ENCODE measurements at regions not wholly inside any gene's neighbourhood (a gene's known extent, or its start where the extent isn't known, plus 50 kb on each side); places are given as distances from the start of the nearest gene placed in this dataset.
A peak's percentile ranks its signal among the peaks of the same experiment; 100 is the strongest.
"Not testable (repeated sequence)": the region's sequence is repeated elsewhere in the genome, so short reads cannot be mapped to it uniquely, and the experiment has no call there.

DNA sequence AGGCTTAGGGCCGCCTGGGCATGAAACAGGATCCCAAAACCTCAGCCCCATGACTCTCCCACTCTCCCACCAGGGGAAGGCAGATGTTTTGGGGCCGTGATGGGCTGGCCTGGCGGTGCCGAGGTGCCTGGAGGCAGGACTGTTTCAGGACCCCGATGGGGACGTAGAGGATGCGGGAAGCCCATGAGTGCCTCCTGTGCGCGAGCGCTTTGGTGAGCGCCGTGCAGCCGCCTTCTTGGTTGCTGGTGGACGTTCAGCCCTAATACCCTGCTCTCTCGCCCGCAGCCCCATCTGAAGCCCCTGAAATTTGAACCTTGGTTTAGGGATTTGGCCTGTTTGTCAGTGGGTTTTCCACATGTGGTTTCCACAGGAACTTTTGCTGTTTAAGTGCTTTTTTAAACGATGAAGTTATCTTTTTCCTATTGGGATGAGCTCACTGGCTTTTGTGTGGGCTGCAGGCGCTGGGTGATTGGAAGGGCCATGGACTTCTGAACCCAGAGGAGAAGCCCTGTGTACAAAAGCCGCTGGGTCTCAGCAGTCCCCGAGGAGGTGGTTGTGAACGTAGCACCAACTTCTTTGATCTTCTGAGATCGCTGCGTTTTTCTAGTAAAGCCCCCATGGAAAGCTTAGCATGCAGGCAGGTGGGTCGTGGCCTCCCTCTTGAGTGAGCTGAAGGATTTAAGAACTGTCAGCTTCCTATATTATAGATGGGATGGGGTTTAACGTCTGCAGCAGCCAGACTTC lies 145.7 kb downstream of the NPIPB11 start (continued):
- peak; percentile 22; the same call in 1 of the 2 replicates for TF ChIP-seq ERF (CRISPR knock-in tag; IDR thresholded peaks at IDR 0.05)
- TF ChIP-seq HOXA5 (CRISPR knock-in tag; IDR thresholded peaks at IDR 0.05) = 0 out of 2 replicates have a peak, but pooled peaks have one; percentile 12
- TF ChIP-seq POLR2AphosphoS5 (IDR thresholded peaks at IDR 0.05; ENCODE audit: low read depth, low read length) = peak; percentile 59
- TF ChIP-seq TCF7 (IDR thresholded peaks at IDR 0.05; ENCODE audit: low read depth) = peak; percentile 50; the same call in 1 of the 2 replicates
- TF ChIP-seq MIER3 (CRISPR knock-in tag; IDR thresholded peaks at IDR 0.05; ENCODE audit: borderline replicate concordance) = peak; percentile 14; the same call in 1 of the 2 replicates
- TF ChIP-seq ZFP36L1 (CRISPR knock-in tag; IDR thresholded peaks at IDR 0.05) = 0 out of 2 replicates have a peak, but pooled peaks have one; percentile 20
- TF ChIP-seq ARID2 (CRISPR knock-in tag; IDR thresholded peaks at IDR 0.05; ENCODE audit: borderline replicate concordance) = 0 out of 2 replicates have a peak, but pooled peaks have one; percentile 7
- 0 out of 2 replicates have a peak, but pooled peaks have one; percentile 42 for TF ChIP-seq ZNF232 (CRISPR knock-in tag; IDR thresholded peaks at IDR 0.05; ENCODE audit: borderline replicate concordance)
- TF ChIP-seq, protein P1, sequence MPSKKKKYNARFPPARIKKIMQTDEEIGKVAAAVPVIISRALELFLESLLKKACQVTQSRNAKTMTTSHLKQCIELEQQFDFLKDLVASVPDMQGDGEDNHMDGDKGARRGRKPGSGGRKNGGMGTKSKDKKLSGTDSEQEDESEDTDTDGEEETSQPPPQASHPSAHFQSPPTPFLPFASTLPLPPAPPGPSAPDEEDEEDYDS (CRISPR knock-in tag; IDR thresholded peaks at IDR 0.05) = peak; percentile 83

DNA sequence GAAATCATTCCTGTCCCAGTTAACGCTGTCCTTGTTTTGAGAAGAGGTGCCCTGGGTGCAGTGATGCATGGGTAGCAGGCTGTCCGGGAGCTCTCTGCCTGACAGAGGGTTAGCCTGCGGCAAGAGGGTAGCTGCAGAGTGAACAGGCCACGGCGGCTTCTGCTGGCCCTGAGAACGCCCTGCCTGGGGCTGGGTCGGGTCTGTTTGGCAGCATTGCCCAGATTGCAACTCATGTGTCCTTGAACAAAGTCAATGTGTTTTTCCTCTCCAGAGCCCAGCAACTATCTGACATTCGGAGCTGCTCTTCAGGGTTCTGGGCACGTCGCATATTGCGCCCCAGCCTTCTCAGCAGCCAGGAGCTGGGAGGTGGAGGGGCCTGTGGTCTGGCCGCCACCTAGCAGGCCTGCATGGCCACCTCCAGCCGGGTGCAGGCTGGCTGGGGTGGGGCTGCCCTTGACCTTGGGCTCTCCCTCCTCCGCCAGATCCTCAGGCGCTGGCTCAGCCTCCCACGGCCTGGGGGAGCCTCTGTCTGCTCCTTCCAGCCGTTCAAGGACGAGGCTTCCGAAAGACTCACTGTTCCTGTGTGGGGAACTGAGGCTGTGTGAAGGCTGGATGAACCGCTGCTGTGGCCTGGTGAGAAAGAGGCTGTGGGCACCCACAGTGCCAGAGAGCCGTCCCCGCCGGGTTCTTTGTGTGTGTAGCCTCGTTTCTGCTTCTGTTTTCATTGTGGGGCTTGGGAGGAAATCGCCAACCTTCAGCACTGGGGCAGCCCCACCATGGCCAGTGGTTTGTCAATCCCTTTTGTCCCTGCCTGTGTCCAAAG lies 146.7 kb downstream of the NPIPB11 start:
- POLR2A ChIA-PET; H4K20me1 ChIP-seq (ENCODE audit: insufficient read depth, low read length); DNase-seq (ENCODE audit: low spot score); H3K27me3 ChIP-seq (ENCODE audit: control insufficient read depth in 1 of 2, insufficient read depth in 2 of 2, low read length in 2 of 2); BruUV-seq (replicated peaks); CTCF ChIA-PET (ENCODE audit: low intra/inter-chr PET ratio, low total read pairs); H3K36me3 ChIP-seq (replicated peaks in 1 of 2; ENCODE audit: control insufficient read depth in 1 of 2, insufficient read depth in 2 of 2, low read length in 2 of 2); H2AFZ ChIP-seq (ENCODE audit: low read length); FAIRE-seq; H3K79me2 ChIP-seq (ENCODE audit: insufficient read depth, low read length); H3K9me3 ChIP-seq (ENCODE audit: low read length): not testable (repeated sequence)
- Histone ChIP-seq H3K9ac (ENCODE audit: insufficient read depth, low read depth, low read length) (peak overlapping the region; percentile 95), H3K4me1 (ENCODE audit: insufficient read depth, low read length) (peaks cover 87% of the 10 kb centered on the region), H3K4me3 (replicated peaks in 1 of 3; ENCODE audit: insufficient read depth in 1 of 3, low read depth in 2 of 3, low read length in 3 of 3) (peak overlapping the region in 2 of 3 experiments; percentile 44 to 78; a peak in 4 of 6 replicates), H3K27ac (ENCODE audit: extremely low read length, insufficient read depth, low read length) (peak overlapping the region; percentile 100), H3K4me2 (ENCODE audit: low read depth, low read length) (peak overlapping the region; percentile 100)
- 23% methylated on average over 12 of the region's 25 CpGs for WGBS (ENCODE audit: low lambda C conversion rate)
- intact Hi-C loops (cut with micrococcal nuclease; ENCODE audit: unreplicated experiment) (loop anchor here (10.0 kb wide), 1 partner anchor 55 kb away; no protein-coding TSS in a partner anchor), in situ Hi-C loops (cut with HindIII; ENCODE audit: extremely low pct_ligation_motif_present, low pct_unique_long_range_greater_than_20kb) (loop anchor here (10.0 kb wide), 1 partner anchor 145 kb away; no protein-coding TSS in a partner anchor)
- ATAC-seq = peak; percentile 26
- peak; percentile 61; the same call in 1 of the 2 replicates for TF ChIP-seq GABPB1 (CRISPR knock-in tag; IDR thresholded peaks at IDR 0.05)
- peak; percentile 51 for TF ChIP-seq HDAC1 (CRISPR knock-in tag; IDR thresholded peaks at IDR 0.05)
- TF ChIP-seq NCOR1 (IDR thresholded peaks at IDR 0.05; ENCODE audit: borderline replicate concordance, low read length) = 0 out of 2 replicates have a peak, but pooled peaks have one; percentile 8
- peak; percentile 46 for TF ChIP-seq RXRB (CRISPR knock-in tag; IDR thresholded peaks at IDR 0.05; ENCODE audit: borderline replicate concordance)
- TF ChIP-seq ZMYM3 (CRISPR knock-in tag; IDR thresholded peaks at IDR 0.05) = peak; percentile 79
- 0 out of 2 replicates have a peak, but pooled peaks have one; percentile 34 for TF ChIP-seq ARNT2 (CRISPR knock-in tag; IDR thresholded peaks at IDR 0.05; ENCODE audit: low read depth)
- TF ChIP-seq KDM2A (CRISPR knock-in tag; IDR thresholded peaks at IDR 0.05; ENCODE audit: borderline replicate concordance, low read depth) = peak; percentile 73; the same call in 1 of the 2 replicates
- peak; percentile 35; the same call in 1 of the 2 replicates for TF ChIP-seq ZBTB38 (CRISPR knock-in tag; IDR thresholded peaks at IDR 0.05)
- TF ChIP-seq YEATS4 (CRISPR knock-in tag; IDR thresholded peaks at IDR 0.05; ENCODE audit: borderline replicate concordance) = peak; percentile 54; the same call in 1 of the 2 replicates
- 0 out of 2 replicates have a peak, but pooled peaks have one; percentile 23 for TF ChIP-seq BORCS8-MEF2B (CRISPR knock-in tag; IDR thresholded peaks at IDR 0.05)
- TF ChIP-seq KDM3A (CRISPR knock-in tag; IDR thresholded peaks at IDR 0.05; ENCODE audit: low read depth) = peak; percentile 24; the same call in 1 of the 2 replicates
- 0 out of 2 replicates have a peak, but pooled peaks have one; percentile 61 for TF ChIP-seq CC2D1A (CRISPR knock-in tag; IDR thresholded peaks at IDR 0.05)
- TF ChIP-seq SALL2 (CRISPR knock-in tag; IDR thresholded peaks at IDR 0.05) = peak; percentile 33; the same call in 1 of the 2 replicates
- TF ChIP-seq ZFP1 (CRISPR knock-in tag; IDR thresholded peaks at IDR 0.05) = 0 out of 2 replicates have a peak, but pooled peaks have one; percentile 16

Data from HepG2 (cell line).